Ectodermal cell (in vitro differentiated cells): ENCODE measurements at regions not wholly inside any gene's neighbourhood (a gene's known extent, or its start where the extent isn't known, plus 50 kb on each side); places are given as distances from the start of the nearest gene placed in this dataset.
"Not testable (repeated sequence)": the region's sequence is repeated elsewhere in the genome, so short reads cannot be mapped to it uniquely, and the experiment has no call there.

Source experiments
- H3K27ac ChIP-seq: 2 replicates; pipeline ENCODE4 v1.7.0; 2013; ENCODE audit warnings: mild to moderate bottlenecking, low read depth, low read length; ENCODE audit not compliant: insufficient read depth, poor library complexity, severe bottlenecking
- H3K27me3 ChIP-seq: 2 replicates; pipeline ENCODE4 v1.7.0; 2013; ENCODE audit warnings: mild to moderate bottlenecking, low read length; ENCODE audit not compliant: insufficient read depth, control insufficient read depth, poor library complexity, severe bottlenecking
- H3K36me3 ChIP-seq: one replicate; pipeline ENCODE4 v1.7.0; 2013; ENCODE audit warnings: low read length; ENCODE audit not compliant: control insufficient read depth, insufficient read depth
- H3K4me1 ChIP-seq: one replicate; pipeline ENCODE4 v1.7.0; 2013; ENCODE audit warnings: low read length; ENCODE audit not compliant: control insufficient read depth, insufficient read depth
- H3K4me3 ChIP-seq: 2 replicates; pipeline ENCODE4 v1.7.0; 2013; ENCODE audit warnings: low read depth, low read length, control low read depth; ENCODE audit not compliant: insufficient read depth
- H3K9me3 ChIP-seq: 2 replicates; pipeline ENCODE4 v1.7.0; 2013; ENCODE audit warnings: mild to moderate bottlenecking, low read length, moderate library complexity; ENCODE audit not compliant: control insufficient read depth
- WGBS, 2 experiments: methylation state at CpG; one replicate each; pipeline ENCODE4 v1.1.7; 2013; ENCODE audit warnings: missing lambda C conversion rate in 2 of 2; 5-methylcytosine and 5-hydroxymethylcytosine counted together

- Histone ChIP-seq H3K27me3 (no peaks in the 10 kb centered on the region), H3K9me3 (no peaks in the 10 kb centered on the region), H3K4me3 (no peak overlapping the region), H3K36me3 (no peaks in the 10 kb centered on the region), H3K27ac (no peak overlapping the region), H3K4me1 (no peaks in the 10 kb centered on the region)
- 93% methylated on average over 2 of the region's 2 CpGs for WGBS, 2 experiments
Measured at GRCh38 chr6:37752718-37753117, 55.0 kb upstream of the MDGA1 start.

GRCh38 chr6:37749367-37749766 is 51.7 kb upstream of the MDGA1 start:
- not testable (repeated sequence) for H3K4me1 ChIP-seq, H3K4me3 ChIP-seq, H3K36me3 ChIP-seq, H3K27ac ChIP-seq, H3K27me3 ChIP-seq, H3K9me3 ChIP-seq
- 61 to 79% methylated on average over 4 to 5 of the region's 5 CpGs for WGBS, 2 experiments

GRCh38 chr6:37748118-37748517 is 50.4 kb upstream of the MDGA1 start:
- Histone ChIP-seq H3K27ac (no peak overlapping the region), H3K4me1 (no peaks in the 10 kb centered on the region), H3K27me3 (no peaks in the 10 kb centered on the region), H3K9me3 (no peaks in the 10 kb centered on the region), H3K36me3 (no peaks in the 10 kb centered on the region), H3K4me3 (no peak overlapping the region)
- 91 to 94% methylated on average over 7 of the region's 7 CpGs for WGBS, 2 experiments
